DOHH2 (cell line): ENCODE measurements at regions not wholly inside any gene's neighbourhood (a gene's known extent, or its start where the extent isn't known, plus 50 kb on each side); places are given as distances from the start of the nearest gene placed in this dataset.

Experiments
- H3F3A ChIP-seq: fragments of 200-600 bp; sonication (generic), shearing (Covaris generic); 2 replicates; pipeline ENCODE4 v1.6.0; 2016; ENCODE audit warnings: antibody characterized with exemption, mild to moderate bottlenecking; ENCODE audit not compliant: control insufficient read depth, insufficient read depth
- H3K27ac ChIP-seq: fragments of 200-600 bp; sonication (generic); 2 replicates; pipeline ENCODE4 v1.5.1; 2014; ENCODE audit warnings: low read depth, mild to moderate bottlenecking, low read length, moderate library complexity
- H3K27me3 ChIP-seq: fragments of 200-600 bp; sonication (generic); 2 replicates; pipeline ENCODE4 v1.6.1; 2014; ENCODE audit warnings: mild to moderate bottlenecking, low read length, mixed read lengths; ENCODE audit not compliant: control insufficient read depth
- H3K36me3 ChIP-seq: fragments of 200-600 bp; sonication (generic); 2 replicates; pipeline ENCODE4 v1.6.1; 2014; ENCODE audit warnings: mild to moderate bottlenecking, low read length, moderate library complexity, mixed read lengths; ENCODE audit not compliant: control insufficient read depth
- H3K4me1 ChIP-seq: fragments of 200-600 bp; sonication (generic); 2 replicates; pipeline ENCODE4 v1.6.1; 2014; ENCODE audit warnings: mild to moderate bottlenecking, low read length, mixed read lengths; ENCODE audit not compliant: control insufficient read depth
- H3K4me2 ChIP-seq: fragments of 200-600 bp; sonication (generic); 2 replicates; pipeline ENCODE4 v1.6.0; 2014; ENCODE audit warnings: mild to moderate bottlenecking, low read length, moderate library complexity
- H3K4me3 ChIP-seq: fragments of 200-600 bp; sonication (generic); 2 replicates; pipeline ENCODE4 v1.5.1; 2014; ENCODE audit warnings: mild to moderate bottlenecking, low read length, mixed read lengths
- H3K79me2 ChIP-seq: fragments of 200-600 bp; sonication (generic); 2 replicates; pipeline ENCODE4 v1.6.1; 2014; ENCODE audit warnings: mild to moderate bottlenecking, low read length, mixed read lengths; ENCODE audit not compliant: control insufficient read depth
- H3K9me2 ChIP-seq: fragments of 200-600 bp; sonication (generic); replicated peaks from 2 replicates; pipeline ENCODE4 v1.6.1; 2014; ENCODE audit warnings: mild to moderate bottlenecking, low read length, mixed read lengths; ENCODE audit not compliant: control insufficient read depth
- H3K9me3 ChIP-seq: fragments of 200-600 bp; sonication (generic); 2 replicates; pipeline ENCODE4 v1.6.1; 2014; ENCODE audit warnings: antibody characterized with exemption, low read length, mixed read lengths; ENCODE audit not compliant: control insufficient read depth, insufficient read depth
- H4K20me1 ChIP-seq: fragments of 200-600 bp; sonication (generic); 2 replicates; pipeline ENCODE4 v1.6.0; 2014; ENCODE audit warnings: low read depth, mild to moderate bottlenecking, antibody characterized with exemption, low read length, moderate library complexity; ENCODE audit not compliant: control insufficient read depth, insufficient read depth
- EZH2phosphoT487 ChIP-seq: fragments of 200-600 bp; sonication (generic); IDR thresholded peaks from 2 replicates; pipeline ENCODE4 v1.6.1; 2017; ENCODE audit warnings: borderline replicate concordance, mild to moderate bottlenecking, antibody characterized with exemption, low read length, moderate library complexity, mixed read lengths
- TF ChIP-seq, protein P1 (sequence below): fragments of 200-600 bp; sonication (generic); IDR thresholded peaks from one replicate; pipeline ENCODE4 v1.5.1; 2014; ENCODE audit warnings: antibody characterized with exemption, mild to moderate bottlenecking, low read depth, low read length; ENCODE audit not compliant: poor library complexity, severe bottlenecking

- Histone ChIP-seq H3F3A (no peaks in the 10 kb centered on the region), H3K36me3 (no peaks in the 10 kb centered on the region), H4K20me1 (no peaks in the 10 kb centered on the region), H3K9me3 (no peaks in the 10 kb centered on the region; the same call in 1 of the 2 replicates), H3K9me2 (no peaks in the 10 kb centered on the region), H3K4me2 (no peak overlapping the region), H3K27ac (no peak overlapping the region), H3K4me3 (no peak overlapping the region), H3K4me1 (peaks cover 8% of the 10 kb centered on the region), H3K27me3 (no peaks in the 10 kb centered on the region), H3K79me2 (no peaks in the 10 kb centered on the region)
- TF ChIP-seq, protein P1, sequence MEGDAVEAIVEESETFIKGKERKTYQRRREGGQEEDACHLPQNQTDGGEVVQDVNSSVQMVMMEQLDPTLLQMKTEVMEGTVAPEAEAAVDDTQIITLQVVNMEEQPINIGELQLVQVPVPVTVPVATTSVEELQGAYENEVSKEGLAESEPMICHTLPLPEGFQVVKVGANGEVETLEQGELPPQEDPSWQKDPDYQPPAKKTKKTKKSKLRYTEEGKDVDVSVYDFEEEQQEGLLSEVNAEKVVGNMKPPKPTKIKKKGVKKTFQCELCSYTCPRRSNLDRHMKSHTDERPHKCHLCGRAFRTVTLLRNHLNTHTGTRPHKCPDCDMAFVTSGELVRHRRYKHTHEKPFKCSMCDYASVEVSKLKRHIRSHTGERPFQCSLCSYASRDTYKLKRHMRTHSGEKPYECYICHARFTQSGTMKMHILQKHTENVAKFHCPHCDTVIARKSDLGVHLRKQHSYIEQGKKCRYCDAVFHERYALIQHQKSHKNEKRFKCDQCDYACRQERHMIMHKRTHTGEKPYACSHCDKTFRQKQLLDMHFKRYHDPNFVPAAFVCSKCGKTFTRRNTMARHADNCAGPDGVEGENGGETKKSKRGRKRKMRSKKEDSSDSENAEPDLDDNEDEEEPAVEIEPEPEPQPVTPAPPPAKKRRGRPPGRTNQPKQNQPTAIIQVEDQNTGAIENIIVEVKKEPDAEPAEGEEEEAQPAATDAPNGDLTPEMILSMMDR = no peak
- TF ChIP-seq EZH2phosphoT487 = no peak
Measured at GRCh38 chr2:60002183-60002867, 551.1 kb downstream of the BCL11A start.

DNA sequence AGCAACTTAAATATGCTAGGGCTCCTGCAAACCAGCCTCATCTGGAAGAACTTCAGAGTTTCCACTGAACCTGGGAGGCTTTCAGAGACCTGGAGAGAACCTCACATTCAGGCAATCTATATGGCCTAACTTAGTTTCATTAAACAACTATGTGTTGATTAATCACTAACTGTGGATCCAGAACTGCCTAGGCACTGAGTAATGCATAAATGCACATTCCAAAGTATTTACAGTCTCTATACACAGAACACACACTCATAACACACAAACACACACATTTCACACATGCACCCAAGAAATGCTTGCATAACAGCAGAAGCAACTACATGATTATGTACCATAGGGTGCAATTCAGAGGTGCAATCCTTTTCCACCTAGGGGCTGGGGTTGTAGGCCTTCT lies 552.8 kb downstream of the BCL11A start:
- Histone ChIP-seq H3F3A (no peaks in the 10 kb centered on the region), H3K36me3 (no peaks in the 10 kb centered on the region), H3K4me2 (no peak overlapping the region), H3K27ac (no peak overlapping the region), H4K20me1 (no peaks in the 10 kb centered on the region), H3K4me3 (no peak overlapping the region), H3K9me2 (no peaks in the 10 kb centered on the region), H3K79me2 (no peaks in the 10 kb centered on the region), H3K9me3 (no peaks in the 10 kb centered on the region; the same call in 1 of the 2 replicates), H3K4me1 (peaks cover 8% of the 10 kb centered on the region), H3K27me3 (no peaks in the 10 kb centered on the region)
- TF ChIP-seq EZH2phosphoT487 = no peak
- TF ChIP-seq, protein P1 = no peak

- TF ChIP-seq, protein P1 = no peak
- no peak for TF ChIP-seq EZH2phosphoT487
- no peak overlapping the region for H3K4me2 ChIP-seq
Measured at GRCh38 chr2:59998324-59998723, 555.1 kb downstream of the BCL11A start.

More at GRCh38 chr2:59998324-59998723, 555.1 kb downstream of the BCL11A start:
- H3K79me2 ChIP-seq = no peaks in the 10 kb centered on the region
- no peaks in the 10 kb centered on the region; the same call in 1 of the 2 replicates for H3K9me2 ChIP-seq
- H3K9me3 ChIP-seq = no peaks in the 10 kb centered on the region; the same call in 1 of the 2 replicates
- H3K27me3 ChIP-seq = no peaks in the 10 kb centered on the region
- H3K4me1 ChIP-seq = peaks cover 8% of the 10 kb centered on the region
- no peaks in the 10 kb centered on the region for H4K20me1 ChIP-seq
- H3K36me3 ChIP-seq = no peaks in the 10 kb centered on the region
- no peak overlapping the region for H3K4me3 ChIP-seq
- no peak overlapping the region for H3K27ac ChIP-seq
- no peaks in the 10 kb centered on the region for H3F3A ChIP-seq
